Subcutaneous abdominal adipose tissue (tissue), 5 donors: ENCODE measurements at regions not wholly inside any gene's neighbourhood (a gene's known extent, or its start where the extent isn't known, plus 50 kb on each side); places are given as distances from the start of the nearest gene placed in this dataset.

ENCODE experiments used
- H3K27ac ChIP-seq: one replicate; pipeline ENCODE4 v1.7.0; 2013; ENCODE audit warnings: low read depth, mild to moderate bottlenecking, inconsistent platforms, low read length, moderate library complexity
- H3K27me3 ChIP-seq, 5 donors: one replicate each; pipeline ENCODE4 v1.7.0; 2013; ENCODE audit warnings: low read length in 5 of 5, inconsistent platforms in 1 of 5; ENCODE audit not compliant: control insufficient read depth in 5 of 5, insufficient read depth in 4 of 5
- H3K36me3 ChIP-seq, 5 donors: one replicate each; pipeline ENCODE4 v1.7.0; 2013; ENCODE audit warnings: low read length in 5 of 5; ENCODE audit not compliant: control insufficient read depth in 5 of 5, insufficient read depth in 5 of 5
- H3K4me1 ChIP-seq, 5 donors: one replicate each; pipeline ENCODE4 v1.7.0; 2013; ENCODE audit warnings: low read length in 5 of 5, mild to moderate bottlenecking in 3 of 5, moderate library complexity in 1 of 5; ENCODE audit not compliant: control insufficient read depth in 5 of 5, insufficient read depth in 5 of 5
- H3K4me3 ChIP-seq, 5 donors: one replicate each; pipeline ENCODE4 v1.7.0; 2013; ENCODE audit warnings: low read length in 5 of 5, low read depth in 1 of 5
- H3K9ac ChIP-seq, 5 donors: one replicate each; pipeline ENCODE4 v1.7.0; 2013; ENCODE audit warnings: low read length in 5 of 5, mild to moderate bottlenecking in 4 of 5, moderate library complexity in 3 of 5
- H3K9me3 ChIP-seq, 5 donors: one replicate each; pipeline ENCODE4 v1.7.0; 2013; ENCODE audit warnings: low read length in 5 of 5; ENCODE audit not compliant: control insufficient read depth in 5 of 5
- donor health status: healthy.
- donor health status: healthy.
- donor health status: healthy.
- donor health status: healthy.
- donor health status: healthy.

DNA sequence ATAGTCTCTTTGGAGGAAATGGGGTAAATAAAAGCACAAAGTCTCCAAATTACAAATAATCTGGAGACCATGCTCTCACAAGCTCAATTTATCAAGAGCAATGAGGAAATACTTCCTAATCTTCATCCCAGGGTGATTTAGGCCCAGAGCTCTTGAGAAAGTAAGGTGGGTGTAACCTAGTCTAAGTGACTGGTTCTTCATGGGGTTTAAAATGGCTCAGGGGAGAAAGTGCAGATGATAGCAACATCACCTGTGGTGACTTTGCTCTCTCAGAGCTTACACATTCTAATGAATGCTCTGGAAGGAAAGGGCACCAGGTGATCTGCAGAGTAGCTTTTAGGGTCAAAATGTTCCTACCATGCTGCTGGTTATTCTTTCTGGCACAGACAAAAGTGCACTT is 118.4 kb upstream of the TP63 start:
- no peak overlapping the region for H3K27ac ChIP-seq
- peaks cover 0 to 17% (median 0%) of the 10 kb centered on the region in 5 donors for H3K4me1 ChIP-seq

DNA sequence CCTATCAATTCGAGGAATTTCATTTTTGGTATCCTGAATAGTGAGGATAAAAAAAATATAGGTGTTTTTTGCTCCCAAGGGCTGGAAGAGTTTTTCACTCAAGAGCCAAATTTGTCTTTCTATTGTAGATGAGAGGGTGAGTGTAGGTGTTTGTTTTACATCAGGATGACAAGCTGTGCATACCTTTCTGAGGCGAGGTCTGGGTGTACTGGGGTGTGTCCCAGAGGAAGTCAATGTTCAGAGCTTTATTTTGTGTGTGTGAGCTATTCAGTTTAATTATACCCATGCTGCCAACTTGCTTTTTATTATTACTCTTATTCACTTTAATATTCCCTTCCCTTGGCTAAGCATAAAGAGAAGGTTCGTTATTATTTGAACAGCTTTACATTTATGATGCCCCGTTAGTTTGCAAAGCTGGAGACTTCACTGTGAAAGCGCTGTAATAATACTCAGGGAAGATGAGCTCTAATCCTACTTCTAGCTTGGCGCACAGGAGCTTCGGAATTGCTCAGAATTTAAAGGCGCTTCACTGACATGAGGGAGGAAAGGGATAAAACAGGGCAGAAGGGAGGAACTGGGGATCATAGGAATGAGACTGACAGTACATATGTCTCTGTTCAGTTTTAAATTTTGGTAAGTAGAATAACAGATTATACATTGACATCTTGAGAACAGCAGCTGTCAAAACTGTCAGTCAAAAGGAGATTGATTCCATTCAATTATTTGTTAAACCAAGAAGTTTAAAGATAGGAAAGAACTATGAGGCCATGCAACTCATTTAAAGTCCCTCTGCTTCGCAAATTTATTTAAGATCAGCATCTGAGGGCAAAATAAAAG is 117.7 kb upstream of the TP63 start:
- H3K36me3 ChIP-seq: no peaks in the 10 kb centered on the region
- H3K4me1 ChIP-seq: peaks cover 0 to 16% (median 0%) of the 10 kb centered on the region in 5 donors
- peaks cover 0 to 15% (median 10%) of the 10 kb centered on the region in 5 donors for H3K9me3 ChIP-seq
- no peak overlapping the region for H3K4me3 ChIP-seq
- H3K27ac ChIP-seq: no peak overlapping the region
- no peaks in the 10 kb centered on the region for H3K27me3 ChIP-seq
- no peak overlapping the region for H3K9ac ChIP-seq

More for the DNA sequence above, 118.4 kb upstream of the TP63 start:
- Histone ChIP-seq H3K4me3 (no peak overlapping the region), H3K27me3 (no peaks in the 10 kb centered on the region), H3K9ac (no peak overlapping the region), H3K9me3 (peaks cover 0 to 12% (median 5%) of the 10 kb centered on the region in 5 donors), H3K36me3 (no peaks in the 10 kb centered on the region)

DNA sequence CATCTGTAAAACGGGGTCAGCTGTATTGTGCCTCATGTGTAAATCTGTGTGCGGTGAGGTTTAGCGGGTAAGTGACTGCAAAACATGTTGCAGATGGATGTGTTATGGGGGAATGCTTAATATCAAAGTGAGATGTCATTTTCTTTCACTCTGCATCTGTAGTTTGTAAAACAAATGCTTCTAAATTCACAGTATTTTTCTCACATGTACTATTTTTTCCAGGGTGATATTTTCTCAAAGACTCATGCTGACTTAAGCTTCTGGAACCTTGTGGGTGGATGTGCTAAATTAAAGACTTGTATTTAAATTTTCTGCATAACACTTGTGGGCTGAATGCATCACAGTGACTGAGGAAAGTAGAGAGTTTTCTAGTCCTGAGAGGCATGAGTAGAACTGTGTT is 115.2 kb upstream of the TP63 start:
- Histone ChIP-seq H3K9me3 (peaks cover 0 to 17% (median 11%) of the 10 kb centered on the region in 5 donors), H3K4me3 (no peak overlapping the region), H3K36me3 (no peaks in the 10 kb centered on the region), H3K9ac (no peak overlapping the region), H3K4me1 (peaks cover 0 to 2% (median 0%) of the 10 kb centered on the region in 5 donors), H3K27me3 (no peaks in the 10 kb centered on the region), H3K27ac (no peak overlapping the region)

DNA sequence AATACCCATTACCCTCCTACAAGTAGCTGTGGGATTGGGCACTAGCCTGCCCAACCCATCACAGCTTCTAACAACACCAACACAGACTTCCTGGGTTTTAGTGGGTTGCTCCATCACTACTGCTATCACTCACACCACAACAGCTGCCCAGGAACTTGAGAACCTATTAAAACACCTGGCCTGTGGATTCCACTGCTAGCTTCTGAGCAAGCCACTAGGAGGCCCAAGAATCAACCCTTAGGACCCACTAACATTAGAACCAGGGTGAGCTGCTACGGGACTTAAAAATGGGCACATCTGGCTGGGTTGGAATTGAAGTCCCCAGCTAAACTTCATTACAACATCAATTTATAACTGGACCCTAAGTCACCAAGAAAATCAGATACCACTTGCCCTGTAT is 113.2 kb upstream of the TP63 start:
- H3K36me3 ChIP-seq: no peaks in the 10 kb centered on the region
- no peaks in the 10 kb centered on the region for H3K4me1 ChIP-seq
- no peaks in the 10 kb centered on the region for H3K27me3 ChIP-seq
- H3K4me3 ChIP-seq: no peak overlapping the region
- H3K27ac ChIP-seq: no peak overlapping the region
- H3K9me3 ChIP-seq: peaks cover 0 to 17% (median 11%) of the 10 kb centered on the region in 5 donors
- H3K9ac ChIP-seq: no peak overlapping the region

DNA sequence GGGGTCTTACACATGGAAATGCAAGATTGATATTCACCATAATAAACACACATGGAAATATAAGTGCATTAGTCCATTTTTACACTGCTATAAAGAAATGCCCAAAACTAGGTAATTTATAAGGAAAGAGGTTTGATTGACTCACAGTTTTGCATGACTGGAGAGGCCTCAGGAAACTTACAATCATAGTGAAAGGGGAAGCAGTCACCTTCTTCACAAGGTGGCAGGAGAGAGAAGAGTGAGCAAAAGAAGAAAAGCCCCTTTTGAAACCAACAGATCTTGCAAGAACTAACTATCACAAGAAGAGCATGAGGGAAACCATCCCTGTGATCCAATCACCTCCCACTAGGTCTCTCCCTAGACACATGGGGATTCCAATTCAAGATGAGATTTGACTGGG is 111.7 kb upstream of the TP63 start:
- no peak overlapping the region for H3K9ac ChIP-seq
- H3K27me3 ChIP-seq: no peaks in the 10 kb centered on the region
- H3K4me3 ChIP-seq: no peak overlapping the region
- H3K4me1 ChIP-seq: no peaks in the 10 kb centered on the region
- no peak overlapping the region for H3K27ac ChIP-seq
- no peaks in the 10 kb centered on the region for H3K36me3 ChIP-seq
- H3K9me3 ChIP-seq: peaks cover 0 to 17% (median 11%) of the 10 kb centered on the region in 5 donors

DNA sequence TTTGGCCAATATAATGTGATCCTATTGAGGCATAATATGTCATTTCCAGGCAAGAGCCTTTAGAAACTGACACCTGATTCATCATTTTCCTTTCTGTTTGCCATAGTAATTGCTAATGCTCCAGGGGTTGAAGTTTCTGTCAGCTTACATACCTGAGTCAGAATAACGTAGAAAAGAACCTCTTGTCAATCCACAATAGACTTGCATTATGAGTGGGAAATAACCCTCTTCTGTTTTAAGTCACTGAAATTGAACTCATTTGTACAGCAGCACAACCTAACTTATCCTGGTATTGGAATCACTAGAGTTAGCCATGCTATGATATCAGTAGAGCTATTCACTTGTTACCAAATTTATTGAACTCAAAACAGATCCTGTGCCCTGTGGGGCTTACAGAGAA is 101.7 kb upstream of the TP63 start:
- Histone ChIP-seq H3K4me1 (no peaks in the 10 kb centered on the region), H3K9me3 (peaks cover 0 to 9% (median 0%) of the 10 kb centered on the region in 5 donors), H3K27ac (no peak overlapping the region), H3K4me3 (no peak overlapping the region), H3K9ac (no peak overlapping the region), H3K36me3 (no peaks in the 10 kb centered on the region), H3K27me3 (no peaks in the 10 kb centered on the region)

DNA sequence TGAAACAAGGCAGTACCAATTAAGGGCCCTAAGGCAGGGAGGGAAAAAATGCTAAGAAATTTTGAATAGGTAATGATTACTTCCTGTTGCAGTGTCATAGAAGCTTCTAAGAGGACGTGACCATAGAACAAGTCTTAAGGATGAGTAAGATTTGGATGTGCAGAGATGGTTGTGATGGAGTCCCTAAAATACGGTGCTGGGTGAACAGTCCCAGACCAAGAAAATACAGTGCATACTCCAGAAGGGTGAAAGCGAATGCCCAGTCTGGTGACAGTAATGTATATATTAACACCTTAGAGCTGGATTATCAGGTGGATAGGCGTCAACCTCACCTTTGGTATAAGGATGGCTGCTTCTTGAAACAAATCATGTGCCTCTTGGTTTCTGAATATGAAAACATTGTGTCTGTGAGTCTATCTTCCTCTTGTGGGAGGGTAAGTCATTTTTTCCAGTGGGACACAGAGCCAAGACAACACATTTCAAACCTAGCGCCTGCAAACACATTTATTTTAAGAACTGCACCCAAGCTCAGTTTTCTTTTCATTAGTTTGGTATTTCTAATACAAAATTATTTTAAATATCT is 101.2 kb upstream of the TP63 start:
- H3K27me3 ChIP-seq: no peaks in the 10 kb centered on the region
- no peaks in the 10 kb centered on the region for H3K4me1 ChIP-seq
- H3K9me3 ChIP-seq: peaks cover 0 to 5% (median 0%) of the 10 kb centered on the region in 5 donors
- no peak overlapping the region for H3K4me3 ChIP-seq
- no peak overlapping the region for H3K9ac ChIP-seq
- no peak overlapping the region for H3K27ac ChIP-seq
- H3K36me3 ChIP-seq: no peaks in the 10 kb centered on the region

DNA sequence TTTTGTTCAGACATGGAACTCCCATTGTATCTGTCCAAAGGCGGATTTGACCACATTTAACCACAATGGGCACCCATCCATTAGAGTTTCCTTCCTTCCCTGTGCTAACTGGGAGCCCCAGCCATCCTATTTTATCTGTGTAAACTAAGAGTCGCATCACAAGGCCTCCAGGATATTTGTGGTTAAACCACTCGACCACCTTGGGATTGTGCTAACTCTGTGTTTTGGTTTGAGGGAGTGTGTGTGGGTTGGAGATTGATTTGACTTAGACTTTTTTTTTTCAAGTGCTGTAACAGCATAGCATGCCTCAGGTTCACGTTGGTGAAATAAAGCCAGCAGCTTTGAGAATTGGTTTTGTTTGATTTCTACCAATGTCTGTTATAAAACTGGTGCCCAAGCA is 100.4 kb upstream of the TP63 start:
- H3K36me3 ChIP-seq: no peaks in the 10 kb centered on the region
- H3K4me1 ChIP-seq: no peaks in the 10 kb centered on the region
- peaks cover 0 to 3% (median 0%) of the 10 kb centered on the region in 5 donors for H3K9me3 ChIP-seq
- H3K4me3 ChIP-seq: no peak overlapping the region
- no peak overlapping the region for H3K9ac ChIP-seq
- no peak overlapping the region for H3K27ac ChIP-seq
- no peaks in the 10 kb centered on the region for H3K27me3 ChIP-seq

DNA sequence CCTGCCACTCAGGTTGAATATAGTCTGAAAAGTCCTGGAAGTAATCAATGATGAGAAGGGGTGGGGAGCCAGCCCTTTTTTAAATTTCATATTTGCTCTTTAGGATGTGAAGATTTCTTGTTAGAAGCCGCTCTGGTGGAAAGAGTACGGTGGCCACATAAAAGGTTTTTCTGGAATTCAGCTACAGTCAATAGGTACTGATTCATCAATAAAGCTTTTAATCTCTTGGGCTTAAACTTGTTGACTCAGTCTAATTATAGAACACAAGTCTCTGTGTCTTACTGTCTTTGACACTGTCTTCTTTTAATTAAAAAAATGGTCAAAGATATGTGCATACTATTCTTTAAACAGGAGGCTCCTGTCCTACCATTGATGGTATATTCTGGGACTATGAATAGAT is 99.9 kb upstream of the TP63 start:
- Histone ChIP-seq H3K4me3 (no peak overlapping the region), H3K36me3 (no peaks in the 10 kb centered on the region), H3K9me3 (peaks cover 0 to 3% (median 0%) of the 10 kb centered on the region in 5 donors), H3K27ac (no peak overlapping the region), H3K9ac (no peak overlapping the region), H3K27me3 (no peaks in the 10 kb centered on the region), H3K4me1 (no peaks in the 10 kb centered on the region)

DNA sequence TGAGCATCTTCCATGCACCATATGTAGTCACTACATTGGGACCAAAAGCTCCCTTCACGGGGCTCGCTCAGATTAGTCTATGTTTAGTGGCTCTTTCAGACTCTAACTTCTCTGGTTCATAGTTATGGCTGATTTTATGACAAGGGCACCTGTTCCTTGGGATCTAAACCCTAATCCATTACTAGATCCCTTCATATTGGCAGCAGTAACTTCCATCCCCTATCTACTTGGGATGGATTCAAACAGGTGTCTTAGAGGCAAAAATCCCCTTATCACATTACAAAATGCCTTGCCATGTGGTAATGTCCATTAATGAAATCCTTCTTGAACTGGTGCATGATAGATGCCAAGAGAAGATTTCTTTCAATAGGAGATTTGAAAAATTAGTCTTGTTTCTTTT is 96.7 kb upstream of the TP63 start:
- Histone ChIP-seq H3K4me3 (no peak overlapping the region), H3K9ac (no peak overlapping the region), H3K9me3 (no peaks in the 10 kb centered on the region), H3K36me3 (no peaks in the 10 kb centered on the region), H3K4me1 (no peaks in the 10 kb centered on the region), H3K27me3 (no peaks in the 10 kb centered on the region), H3K27ac (no peak overlapping the region)
